GM20431 (cell line): ENCODE measurements at regions not wholly inside any gene's neighbourhood (a gene's known extent, or its start where the extent isn't known, plus 50 kb on each side); places are given as distances from the start of the nearest gene placed in this dataset.

Source experiments
- in situ Hi-C: fragments of 300-500 bp; cut with MseI, MboI; formaldehyde crosslinking; loops from one replicate; pipeline ENCODE4 v1.15.0; 2020; ENCODE audit warnings: low sequenced_read_pairs; ENCODE audit not compliant: unreplicated experiment

- in situ Hi-C loops = no loop called here
Observed at GRCh38 chr3:124582621-124583395, 147.4 kb upstream of the UMPS start.

DNA sequence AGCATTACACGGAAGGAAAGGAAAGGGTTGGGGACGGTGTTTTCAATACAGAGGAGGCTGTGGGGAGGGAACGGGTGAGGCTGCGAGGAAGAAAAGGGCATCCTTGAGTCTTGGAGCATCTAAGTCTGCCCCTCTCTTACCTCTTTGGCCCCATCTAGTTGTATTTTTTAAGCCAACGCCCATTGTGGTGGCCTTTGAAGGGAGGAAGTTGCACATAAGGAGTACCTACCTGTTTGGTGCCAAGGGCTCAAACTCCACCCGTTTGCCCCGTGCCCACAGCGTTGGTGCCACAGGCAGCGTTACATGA, 146.1 kb upstream of the UMPS start:
- in situ Hi-C loops = no loop called here

- in situ Hi-C loops = no loop called here
Observed at GRCh38 chr3:124584552-124585391, 145.5 kb upstream of the UMPS start.

DNA sequence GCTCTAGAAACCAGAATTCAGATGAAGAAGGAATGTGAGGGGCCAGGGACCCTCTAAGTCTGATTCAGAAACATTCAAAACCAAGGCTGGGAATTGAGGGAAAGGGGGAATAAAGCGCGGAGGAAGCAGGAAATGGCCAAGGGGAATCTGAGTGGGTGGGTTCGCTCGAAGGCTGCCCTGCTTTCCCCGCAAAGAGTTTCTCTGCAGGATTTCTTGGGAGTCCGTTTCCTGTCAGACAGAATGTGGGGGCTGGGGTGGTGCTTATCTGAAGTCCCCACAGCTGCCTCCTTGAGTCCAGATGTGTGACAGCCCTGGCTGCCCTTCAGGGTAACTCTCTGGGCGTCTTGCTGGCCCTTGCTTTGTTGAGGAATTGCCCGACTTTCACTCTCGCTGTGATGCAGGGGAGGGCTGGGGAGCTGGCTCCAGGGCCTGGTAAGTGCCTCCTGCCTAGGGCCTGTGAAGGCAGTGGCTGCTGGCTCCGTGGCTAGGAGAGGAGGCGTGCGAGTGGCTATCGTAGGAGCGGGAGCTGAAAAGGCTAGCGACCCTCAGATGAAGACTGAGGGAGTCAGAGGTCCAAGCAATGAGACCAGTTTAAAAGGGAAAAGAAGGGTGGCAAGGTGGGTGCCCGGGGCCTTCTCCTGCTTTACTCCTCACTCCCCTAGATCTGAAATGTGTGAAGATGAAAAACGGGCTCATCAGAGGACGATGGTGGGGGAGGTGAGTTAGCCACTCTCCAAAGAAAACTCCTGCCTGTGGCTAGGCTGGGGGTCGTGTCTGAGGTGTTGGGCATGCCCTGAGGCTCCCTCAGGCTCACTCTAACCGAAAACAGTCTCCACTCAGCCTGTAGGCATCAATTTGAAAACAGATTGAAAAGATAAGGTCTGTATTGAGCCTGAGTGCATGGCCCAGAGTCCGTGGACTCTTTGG, 143.9 kb upstream of the UMPS start:
- in situ Hi-C loops = no loop called here

DNA sequence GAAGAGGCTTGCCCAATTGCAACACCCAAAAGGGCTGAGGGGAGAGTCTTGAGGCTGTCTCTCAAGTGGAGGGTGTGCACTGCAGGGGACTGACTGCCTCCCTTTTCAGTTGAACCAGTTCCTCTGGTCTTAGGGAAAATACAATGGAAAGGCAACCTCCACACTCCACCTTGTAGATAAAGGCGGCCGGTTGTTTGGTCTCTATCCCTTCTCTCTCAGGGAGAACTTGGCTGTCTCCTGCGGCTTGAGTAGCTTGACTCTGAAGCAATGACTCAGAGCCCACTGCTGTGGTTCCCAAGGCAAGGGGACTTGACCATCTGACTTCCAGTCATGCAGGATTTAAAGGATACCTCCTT, 143.2 kb upstream of the UMPS start:
- in situ Hi-C loops = no loop called here

GRCh38 chr3:124588036-124588435, 142.2 kb upstream of the UMPS start:
- in situ Hi-C loops = no loop called here

GRCh38 chr3:124588794-124589193, 141.5 kb upstream of the UMPS start:
- in situ Hi-C loops = no loop called here

DNA sequence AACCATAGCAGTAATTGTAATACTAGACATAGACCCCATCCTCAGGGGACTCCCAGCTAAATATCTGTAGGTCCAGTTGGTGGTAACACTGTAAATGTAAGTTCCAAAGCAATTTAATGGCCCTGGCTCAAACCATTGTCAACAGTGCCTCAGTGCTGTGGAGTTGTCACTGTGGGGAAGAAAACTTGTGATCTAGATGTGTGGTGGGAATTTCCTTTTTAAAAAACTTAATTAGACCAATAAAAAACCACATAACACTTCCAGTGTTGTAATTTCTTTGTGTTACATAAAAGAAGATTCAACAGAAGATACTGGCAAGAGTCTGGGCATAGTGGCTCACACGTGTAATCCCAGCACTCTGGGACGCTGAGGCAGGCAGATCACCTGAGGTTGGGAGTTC, 138.6 kb upstream of the UMPS start:
- in situ Hi-C loops = no loop called here

DNA sequence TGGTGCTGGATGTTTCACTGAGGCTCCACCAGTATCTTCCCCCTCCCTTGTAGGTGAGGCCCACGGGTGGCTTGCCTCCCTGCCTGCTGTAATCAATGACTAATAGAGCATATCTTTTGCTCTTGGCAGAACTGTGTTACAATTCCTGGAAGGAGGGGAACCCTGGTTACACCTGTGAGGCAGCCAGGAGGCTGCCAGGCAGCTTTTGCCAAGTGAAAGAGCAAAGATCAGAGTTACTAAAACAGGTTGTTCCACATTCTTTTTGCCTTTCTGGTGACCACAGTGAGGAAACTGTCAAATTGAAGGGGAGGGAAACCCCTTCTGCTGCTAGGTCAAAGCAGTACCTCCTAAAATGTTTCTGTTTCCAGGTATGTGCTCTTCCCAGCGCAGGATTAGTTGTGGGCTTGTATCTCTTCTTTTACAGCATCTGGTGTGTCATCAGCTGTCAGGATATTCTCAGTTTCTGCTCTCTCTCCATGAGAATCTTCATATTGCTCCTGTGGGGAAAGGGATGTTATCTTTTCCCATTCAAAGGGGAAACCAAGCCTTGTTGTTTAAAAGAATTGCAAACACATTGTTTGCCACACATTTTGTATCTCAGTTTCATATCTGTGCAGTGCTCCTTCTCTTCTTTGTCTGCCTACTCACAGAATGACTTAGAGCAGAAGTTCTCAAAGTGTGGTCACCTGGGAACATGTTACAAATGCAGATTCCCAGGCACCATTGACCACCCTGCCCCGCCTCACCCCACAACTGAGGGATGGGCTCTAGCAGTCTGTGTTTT, 137.4 kb upstream of the UMPS start:
- in situ Hi-C loops = no loop called here

DNA sequence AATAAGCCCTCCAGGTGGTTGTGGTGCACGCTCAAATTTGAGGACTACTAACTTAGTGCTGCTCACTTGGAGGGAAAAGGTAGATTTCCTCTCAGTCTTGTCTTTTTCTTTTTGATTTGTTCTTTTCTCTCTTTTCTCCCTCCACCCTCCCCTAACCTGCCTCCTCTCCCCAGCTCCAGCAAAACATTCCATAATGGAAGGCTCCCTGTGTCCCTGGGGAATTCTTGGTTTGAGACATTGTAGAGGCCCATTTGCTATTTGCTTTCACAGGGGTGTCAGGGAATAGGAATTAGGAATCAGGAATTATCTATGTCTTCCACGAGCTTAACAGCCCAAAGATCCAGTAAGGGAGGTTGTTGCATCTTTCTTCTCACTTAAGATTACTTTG, 136.8 kb upstream of the UMPS start:
- in situ Hi-C loops = no loop called here

DNA sequence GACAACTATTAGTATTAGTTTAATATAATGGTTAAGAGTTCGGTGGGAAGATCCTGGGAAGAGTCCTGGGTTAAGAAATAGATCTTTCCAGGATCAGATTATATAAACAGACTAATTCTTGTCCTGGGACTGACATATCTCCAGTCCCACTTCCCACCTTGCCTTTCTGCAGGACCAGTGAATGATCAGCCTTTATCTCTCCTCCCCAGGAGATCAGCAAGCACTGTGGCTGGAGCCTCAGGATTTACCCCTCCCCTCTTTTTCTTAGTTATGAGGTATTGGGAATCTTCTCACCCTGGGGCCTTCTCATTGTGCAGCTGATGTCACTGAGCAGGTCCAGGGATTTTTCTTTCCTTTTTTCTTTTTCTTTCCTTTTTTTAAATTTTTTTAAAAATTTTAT, 135.7 kb upstream of the UMPS start:
- in situ Hi-C loops = no loop called here

DNA sequence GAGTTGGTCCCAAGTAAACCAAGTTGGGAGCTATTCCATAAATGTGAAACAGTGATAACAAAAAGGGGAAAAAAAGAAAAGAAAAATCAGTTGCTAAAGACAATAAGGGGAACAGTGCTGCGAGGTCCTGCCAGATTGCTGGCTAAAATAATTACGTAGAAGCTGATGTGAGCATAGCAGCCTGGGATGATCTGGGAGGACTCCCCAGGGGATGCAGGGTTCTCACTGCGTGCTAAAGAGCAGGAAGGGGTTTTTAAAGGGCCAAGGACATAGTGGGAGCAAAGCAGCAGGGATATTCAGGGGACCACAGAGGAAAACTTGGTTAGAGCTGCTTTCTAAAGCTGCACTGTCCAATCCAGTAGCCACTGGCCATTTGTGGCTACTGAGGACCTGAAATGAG, 133.0 kb upstream of the UMPS start:
- in situ Hi-C loops = no loop called here

DNA sequence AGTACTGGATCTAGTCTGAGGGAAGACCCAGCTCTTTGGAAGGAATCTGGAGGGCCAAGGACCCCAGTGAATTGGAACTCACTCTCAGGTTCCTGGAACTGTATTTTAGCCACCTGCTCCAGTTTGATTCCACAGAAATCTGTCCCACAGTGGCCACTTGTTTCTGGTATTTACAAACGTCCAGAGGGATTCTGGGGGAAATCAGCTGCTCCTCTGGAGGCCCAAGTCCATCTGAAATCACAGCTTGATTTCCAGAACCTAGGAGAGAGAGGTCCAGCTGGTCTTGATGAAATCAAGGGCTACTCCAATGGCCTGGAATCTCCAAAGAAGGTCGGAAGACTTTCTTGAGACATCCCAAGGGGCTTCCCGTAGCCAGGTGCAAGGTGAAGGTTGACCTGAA, 132.3 kb upstream of the UMPS start:
- in situ Hi-C loops = no loop called here

DNA sequence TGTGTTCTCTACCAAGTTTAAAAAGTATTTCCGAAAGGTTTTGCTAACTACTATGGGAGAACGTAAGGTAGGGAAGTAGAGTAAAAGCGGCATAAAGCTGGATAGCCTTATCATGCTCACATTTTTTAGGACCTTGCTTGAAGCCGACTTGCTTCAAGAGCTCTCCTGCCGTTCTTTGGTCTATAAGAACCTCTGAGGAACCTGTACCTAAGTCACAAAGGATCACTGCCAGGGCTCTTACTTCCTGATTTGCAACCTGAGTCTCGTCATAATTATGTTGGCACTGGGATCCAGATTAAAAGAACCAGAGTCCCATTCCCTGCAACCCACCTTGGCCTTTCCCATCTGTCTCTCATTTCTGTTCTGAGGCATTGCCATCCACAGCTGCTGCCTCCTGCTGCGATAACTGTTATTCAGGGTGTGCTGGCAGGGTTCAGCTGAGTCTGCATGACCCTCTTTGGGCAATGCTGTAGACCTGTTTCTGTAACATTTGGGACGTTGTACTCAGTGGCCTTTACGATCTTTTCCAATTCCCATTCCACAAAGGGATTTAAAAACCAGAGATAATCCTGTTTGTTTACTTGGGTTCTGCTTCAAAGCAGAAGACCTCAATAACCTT, 131.0 kb upstream of the UMPS start:
- in situ Hi-C loops = no loop called here

GRCh38 chr3:124599779-124600693, 130.2 kb upstream of the UMPS start:
- in situ Hi-C loops = no loop called here

GRCh38 chr3:124600765-124601164, 129.5 kb upstream of the UMPS start:
- in situ Hi-C loops = no loop called here

GRCh38 chr3:124601190-124601589, 129.1 kb upstream of the UMPS start:
- in situ Hi-C loops = no loop called here

- in situ Hi-C loops = no loop called here
Observed at GRCh38 chr3:124602980-124603627, 127.1 kb upstream of the UMPS start.
